MM.1S (cell line): ENCODE measurements at regions not wholly inside any gene's neighbourhood (a gene's known extent, or its start where the extent isn't known, plus 50 kb on each side); places are given as distances from the start of the nearest gene placed in this dataset.

ENCODE experiments used
- EZH2phosphoT487 ChIP-seq: fragments of 300-600 bp; sonication (generic); IDR thresholded peaks from 2 replicates; pipeline ENCODE4 v1.6.1; 2018; ENCODE audit warnings: antibody characterized with exemption, low read length
- TF ChIP-seq, protein P1 (sequence below): fragments of 300-600 bp; sonication (generic); IDR thresholded peaks from 2 replicates; pipeline ENCODE4 v1.5.1; 2016; ENCODE audit warnings: antibody characterized with exemption, low read length, mixed read lengths

DNA sequence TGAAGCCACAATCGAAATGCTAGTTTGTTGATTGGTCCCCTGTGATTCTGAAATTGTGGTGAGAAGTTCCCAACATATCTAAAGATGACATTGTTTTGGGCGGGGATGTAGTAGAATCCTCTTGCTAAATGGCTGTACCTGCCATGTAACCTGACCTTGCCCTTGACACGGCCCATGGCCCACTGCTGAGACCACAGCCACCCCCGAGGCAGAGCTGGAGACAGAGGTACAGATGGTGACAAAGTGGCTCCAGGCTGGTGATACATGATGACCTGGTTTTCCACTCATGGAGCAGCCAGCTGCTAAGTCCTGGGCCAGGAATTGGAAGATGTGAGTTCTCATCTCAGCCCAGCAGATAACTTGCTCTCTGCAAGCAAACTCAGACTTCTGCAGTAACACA, 226.5 kb downstream of the FOXD2 start:
- TF ChIP-seq, protein P1, sequence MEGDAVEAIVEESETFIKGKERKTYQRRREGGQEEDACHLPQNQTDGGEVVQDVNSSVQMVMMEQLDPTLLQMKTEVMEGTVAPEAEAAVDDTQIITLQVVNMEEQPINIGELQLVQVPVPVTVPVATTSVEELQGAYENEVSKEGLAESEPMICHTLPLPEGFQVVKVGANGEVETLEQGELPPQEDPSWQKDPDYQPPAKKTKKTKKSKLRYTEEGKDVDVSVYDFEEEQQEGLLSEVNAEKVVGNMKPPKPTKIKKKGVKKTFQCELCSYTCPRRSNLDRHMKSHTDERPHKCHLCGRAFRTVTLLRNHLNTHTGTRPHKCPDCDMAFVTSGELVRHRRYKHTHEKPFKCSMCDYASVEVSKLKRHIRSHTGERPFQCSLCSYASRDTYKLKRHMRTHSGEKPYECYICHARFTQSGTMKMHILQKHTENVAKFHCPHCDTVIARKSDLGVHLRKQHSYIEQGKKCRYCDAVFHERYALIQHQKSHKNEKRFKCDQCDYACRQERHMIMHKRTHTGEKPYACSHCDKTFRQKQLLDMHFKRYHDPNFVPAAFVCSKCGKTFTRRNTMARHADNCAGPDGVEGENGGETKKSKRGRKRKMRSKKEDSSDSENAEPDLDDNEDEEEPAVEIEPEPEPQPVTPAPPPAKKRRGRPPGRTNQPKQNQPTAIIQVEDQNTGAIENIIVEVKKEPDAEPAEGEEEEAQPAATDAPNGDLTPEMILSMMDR, result no peak
- TF ChIP-seq EZH2phosphoT487, result no peak
